ENCODE measurements at regions not wholly inside any gene's neighbourhood (a gene's known extent, or its start where the extent isn't known, plus 50 kb on each side); places are given as distances from the start of the nearest gene placed in this dataset.
"Not testable (repeated sequence)": the region's sequence is repeated elsewhere in the genome, so short reads cannot be mapped to it uniquely, and the experiment has no call there.

GRCh38 chr3:101917761-101918160 lies 68.4 kb downstream of the NFKBIZ start:
- TF ChIP-seq CTCF (IDR thresholded peaks at IDR 0.05); EZH2 (IDR thresholded peaks at IDR 0.05; ENCODE audit: borderline replicate concordance, insufficient read depth, low read depth, low read length, poor library complexity, severe bottlenecking): not testable (repeated sequence)

Data from B cell (primary cell).